ENCODE measurements at regions not wholly inside any gene's neighbourhood (a gene's known extent, or its start where the extent isn't known, plus 50 kb on each side); places are given as distances from the start of the nearest gene placed in this dataset.

DNA sequence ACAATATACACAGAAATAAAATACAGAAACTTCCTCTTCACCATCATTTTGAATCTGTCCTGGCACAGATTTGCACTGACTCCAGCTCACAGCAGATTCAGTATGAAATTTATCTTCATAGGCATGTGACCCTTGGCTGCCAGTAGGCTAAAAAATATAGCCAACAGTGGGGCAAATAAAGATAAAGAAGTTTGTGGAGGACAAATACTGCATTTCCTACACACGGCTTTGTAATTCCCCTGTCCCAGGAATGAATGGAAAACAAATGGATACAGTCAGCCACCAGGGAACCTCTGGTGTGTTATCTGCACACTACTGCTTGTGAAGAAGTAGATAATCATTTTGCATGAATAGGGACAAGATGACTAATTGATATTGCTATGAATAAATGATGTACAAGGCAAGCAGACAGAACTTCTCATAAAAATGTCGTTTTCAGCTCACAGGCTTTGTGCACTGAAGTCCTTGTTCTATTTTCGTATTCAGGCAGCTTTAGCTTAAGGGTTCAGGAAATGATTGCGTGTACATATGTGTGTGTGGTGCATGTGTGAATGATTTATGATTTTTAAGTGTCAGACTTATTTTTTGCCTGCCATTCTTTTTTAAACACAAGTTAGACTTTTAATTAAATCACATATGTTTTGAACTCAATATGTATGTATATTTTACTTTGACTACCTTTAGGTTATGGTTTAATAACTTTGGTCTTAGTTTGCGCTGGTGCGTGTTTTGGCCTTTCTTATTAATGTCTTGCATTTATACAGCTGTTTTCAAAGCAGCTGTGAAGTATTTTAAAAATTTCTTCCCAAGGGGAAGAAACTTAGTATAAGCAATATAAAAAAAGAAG lies 543.8 kb upstream of the JAG1 start:
- TF ChIP-seq, protein P1, sequence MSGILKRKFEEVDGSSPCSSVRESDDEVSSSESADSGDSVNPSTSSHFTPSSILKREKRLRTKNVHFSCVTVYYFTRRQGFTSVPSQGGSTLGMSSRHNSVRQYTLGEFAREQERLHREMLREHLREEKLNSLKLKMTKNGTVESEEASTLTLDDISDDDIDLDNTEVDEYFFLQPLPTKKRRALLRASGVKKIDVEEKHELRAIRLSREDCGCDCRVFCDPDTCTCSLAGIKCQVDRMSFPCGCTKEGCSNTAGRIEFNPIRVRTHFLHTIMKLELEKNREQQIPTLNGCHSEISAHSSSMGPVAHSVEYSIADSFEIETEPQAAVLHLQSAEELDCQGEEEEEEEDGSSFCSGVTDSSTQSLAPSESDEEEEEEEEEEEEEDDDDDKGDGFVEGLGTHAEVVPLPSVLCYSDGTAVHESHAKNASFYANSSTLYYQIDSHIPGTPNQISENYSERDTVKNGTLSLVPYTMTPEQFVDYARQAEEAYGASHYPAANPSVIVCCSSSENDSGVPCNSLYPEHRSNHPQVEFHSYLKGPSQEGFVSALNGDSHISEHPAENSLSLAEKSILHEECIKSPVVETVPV (CRISPR knock-in tag; IDR thresholded peaks at IDR 0.05): no peak
- TF ChIP-seq RARB (CRISPR knock-in tag; IDR thresholded peaks at IDR 0.05) (no peak), TOX (CRISPR knock-in tag; IDR thresholded peaks at IDR 0.05; ENCODE audit: borderline replicate concordance) (no peak), ZNF565 (CRISPR knock-in tag; conservative IDR thresholded peaks at IDR 0.05; ENCODE audit: low read depth) (no peak)
- TF ChIP-seq, protein P2, sequence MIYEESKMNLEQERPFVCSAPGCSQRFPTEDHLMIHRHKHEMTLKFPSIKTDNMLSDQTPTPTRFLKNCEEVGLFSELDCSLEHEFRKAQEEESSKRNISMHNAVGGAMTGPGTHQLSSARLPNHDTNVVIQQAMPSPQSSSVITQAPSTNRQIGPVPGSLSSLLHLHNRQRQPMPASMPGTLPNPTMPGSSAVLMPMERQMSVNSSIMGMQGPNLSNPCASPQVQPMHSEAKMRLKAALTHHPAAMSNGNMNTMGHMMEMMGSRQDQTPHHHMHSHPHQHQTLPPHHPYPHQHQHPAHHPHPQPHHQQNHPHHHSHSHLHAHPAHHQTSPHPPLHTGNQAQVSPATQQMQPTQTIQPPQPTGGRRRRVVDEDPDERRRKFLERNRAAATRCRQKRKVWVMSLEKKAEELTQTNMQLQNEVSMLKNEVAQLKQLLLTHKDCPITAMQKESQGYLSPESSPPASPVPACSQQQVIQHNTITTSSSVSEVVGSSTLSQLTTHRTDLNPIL (CRISPR knock-in tag; IDR thresholded peaks at IDR 0.05; ENCODE audit: low read depth): no peak
- TF ChIP-seq, protein P3, sequence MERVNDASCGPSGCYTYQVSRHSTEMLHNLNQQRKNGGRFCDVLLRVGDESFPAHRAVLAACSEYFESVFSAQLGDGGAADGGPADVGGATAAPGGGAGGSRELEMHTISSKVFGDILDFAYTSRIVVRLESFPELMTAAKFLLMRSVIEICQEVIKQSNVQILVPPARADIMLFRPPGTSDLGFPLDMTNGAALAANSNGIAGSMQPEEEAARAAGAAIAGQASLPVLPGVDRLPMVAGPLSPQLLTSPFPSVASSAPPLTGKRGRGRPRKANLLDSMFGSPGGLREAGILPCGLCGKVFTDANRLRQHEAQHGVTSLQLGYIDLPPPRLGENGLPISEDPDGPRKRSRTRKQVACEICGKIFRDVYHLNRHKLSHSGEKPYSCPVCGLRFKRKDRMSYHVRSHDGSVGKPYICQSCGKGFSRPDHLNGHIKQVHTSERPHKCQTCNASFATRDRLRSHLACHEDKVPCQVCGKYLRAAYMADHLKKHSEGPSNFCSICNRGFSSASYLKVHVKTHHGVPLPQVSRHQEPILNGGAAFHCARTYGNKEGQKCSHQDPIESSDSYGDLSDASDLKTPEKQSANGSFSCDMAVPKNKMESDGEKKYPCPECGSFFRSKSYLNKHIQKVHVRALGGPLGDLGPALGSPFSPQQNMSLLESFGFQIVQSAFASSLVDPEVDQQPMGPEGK (CRISPR knock-in tag; IDR thresholded peaks at IDR 0.05; ENCODE audit: borderline replicate concordance): no peak
- ATAC-seq: peak; percentile 12; the same call in 2 of the 3 replicates

DNA sequence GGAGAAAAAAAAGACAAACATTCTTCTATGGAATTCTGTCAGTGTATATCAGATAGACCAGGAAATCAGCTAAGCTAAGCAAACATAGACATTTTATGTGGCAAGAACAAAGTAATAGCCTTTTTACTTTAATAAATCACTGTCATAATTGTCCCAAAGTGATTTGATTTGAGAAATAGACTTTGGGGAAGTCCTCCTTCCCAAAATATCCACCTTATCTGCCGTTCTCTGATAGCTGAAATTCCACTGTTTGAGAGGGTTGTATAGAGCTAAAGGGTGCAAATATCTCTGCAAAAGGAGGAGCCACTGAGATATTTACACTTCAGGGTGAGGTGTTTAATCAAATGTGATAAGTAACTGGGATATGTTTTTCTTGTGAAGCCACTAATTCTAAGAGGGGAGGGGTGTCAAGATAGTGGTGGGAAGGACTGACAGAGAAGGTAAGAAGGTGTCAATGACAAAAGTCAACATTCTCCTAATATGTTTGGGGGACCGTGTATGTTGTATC lies 544.4 kb upstream of the JAG1 start:
- TF ChIP-seq, protein P4, sequence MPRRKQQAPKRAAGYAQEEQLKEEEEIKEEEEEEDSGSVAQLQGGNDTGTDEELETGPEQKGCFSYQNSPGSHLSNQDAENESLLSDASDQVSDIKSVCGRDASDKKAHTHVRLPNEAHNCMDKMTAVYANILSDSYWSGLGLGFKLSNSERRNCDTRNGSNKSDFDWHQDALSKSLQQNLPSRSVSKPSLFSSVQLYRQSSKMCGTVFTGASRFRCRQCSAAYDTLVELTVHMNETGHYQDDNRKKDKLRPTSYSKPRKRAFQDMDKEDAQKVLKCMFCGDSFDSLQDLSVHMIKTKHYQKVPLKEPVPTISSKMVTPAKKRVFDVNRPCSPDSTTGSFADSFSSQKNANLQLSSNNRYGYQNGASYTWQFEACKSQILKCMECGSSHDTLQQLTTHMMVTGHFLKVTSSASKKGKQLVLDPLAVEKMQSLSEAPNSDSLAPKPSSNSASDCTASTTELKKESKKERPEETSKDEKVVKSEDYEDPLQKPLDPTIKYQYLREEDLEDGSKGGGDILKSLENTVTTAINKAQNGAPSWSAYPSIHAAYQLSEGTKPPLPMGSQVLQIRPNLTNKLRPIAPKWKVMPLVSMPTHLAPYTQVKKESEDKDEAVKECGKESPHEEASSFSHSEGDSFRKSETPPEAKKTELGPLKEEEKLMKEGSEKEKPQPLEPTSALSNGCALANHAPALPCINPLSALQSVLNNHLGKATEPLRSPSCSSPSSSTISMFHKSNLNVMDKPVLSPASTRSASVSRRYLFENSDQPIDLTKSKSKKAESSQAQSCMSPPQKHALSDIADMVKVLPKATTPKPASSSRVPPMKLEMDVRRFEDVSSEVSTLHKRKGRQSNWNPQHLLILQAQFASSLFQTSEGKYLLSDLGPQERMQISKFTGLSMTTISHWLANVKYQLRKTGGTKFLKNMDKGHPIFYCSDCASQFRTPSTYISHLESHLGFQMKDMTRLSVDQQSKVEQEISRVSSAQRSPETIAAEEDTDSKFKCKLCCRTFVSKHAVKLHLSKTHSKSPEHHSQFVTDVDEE (CRISPR knock-in tag; IDR thresholded peaks at IDR 0.05): no peak
- TF ChIP-seq ESRRG (CRISPR knock-in tag; IDR thresholded peaks at IDR 0.05) (no peak), CSDC2 (CRISPR knock-in tag; IDR thresholded peaks at IDR 0.05) (no peak), SNAI2 (CRISPR knock-in tag; IDR thresholded peaks at IDR 0.05) (no peak), ARNTL (CRISPR knock-in tag; IDR thresholded peaks at IDR 0.05; ENCODE audit: borderline replicate concordance, low read depth) (no peak), OSR1 (CRISPR knock-in tag; IDR thresholded peaks at IDR 0.05) (no peak), ZFP3 (CRISPR knock-in tag; IDR thresholded peaks at IDR 0.05) (no peak)
- TF ChIP-seq, protein P1 (CRISPR knock-in tag; IDR thresholded peaks at IDR 0.05): no peak

DNA sequence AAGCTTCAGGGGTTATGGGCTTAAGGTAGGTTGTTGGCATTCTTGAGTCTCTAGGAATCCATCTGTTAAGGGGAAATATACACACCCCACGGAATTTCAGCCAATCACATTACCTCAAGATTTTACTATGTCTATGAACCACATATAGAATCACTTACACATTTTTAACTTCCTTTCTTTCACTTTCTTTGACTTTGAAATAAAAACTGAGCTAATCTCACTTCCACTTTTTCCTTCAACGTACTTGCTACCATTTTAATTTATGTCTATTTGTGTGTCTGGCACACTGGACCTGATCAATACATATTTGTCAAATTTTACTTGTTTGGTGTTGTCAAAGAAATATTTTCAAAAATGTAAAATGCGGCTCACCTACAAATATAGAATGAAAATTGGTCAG lies 545.4 kb upstream of the JAG1 start:
- TF ChIP-seq ZFP30 (CRISPR knock-in tag; IDR thresholded peaks at IDR 0.05) (no peak), ZFP3 (CRISPR knock-in tag; IDR thresholded peaks at IDR 0.05) (no peak), PPARA (CRISPR knock-in tag; IDR thresholded peaks at IDR 0.05; ENCODE audit: borderline replicate concordance) (no peak), TCF4 (CRISPR knock-in tag; IDR thresholded peaks at IDR 0.05; ENCODE audit: borderline replicate concordance) (no peak), TOX (CRISPR knock-in tag; IDR thresholded peaks at IDR 0.05; ENCODE audit: borderline replicate concordance) (no peak), CSDC2 (CRISPR knock-in tag; IDR thresholded peaks at IDR 0.05) (no peak), ZNF70 (CRISPR knock-in tag; IDR thresholded peaks at IDR 0.05) (no peak), ZNF8 (CRISPR knock-in tag; IDR thresholded peaks at IDR 0.05) (no peak), GLIS3 (CRISPR knock-in tag; IDR thresholded peaks at IDR 0.05) (no peak), BACH2 (CRISPR knock-in tag; IDR thresholded peaks at IDR 0.05; ENCODE audit: borderline replicate concordance) (no peak), ZC3H10 (CRISPR knock-in tag; IDR thresholded peaks at IDR 0.05) (no peak), RARB (CRISPR knock-in tag; IDR thresholded peaks at IDR 0.05) (no peak), ARNTL (CRISPR knock-in tag; IDR thresholded peaks at IDR 0.05; ENCODE audit: borderline replicate concordance, low read depth) (no peak)
- TF ChIP-seq, protein P1 (CRISPR knock-in tag; IDR thresholded peaks at IDR 0.05): no peak
- TF ChIP-seq, protein P3 (CRISPR knock-in tag; IDR thresholded peaks at IDR 0.05; ENCODE audit: borderline replicate concordance): no peak
- ATAC-seq: no peak

More for the DNA sequence above, 544.4 kb upstream of the JAG1 start:
- no peak for ATAC-seq
